PFSK-1 (cell line): ENCODE measurements at regions not wholly inside any gene's neighbourhood (a gene's known extent, or its start where the extent isn't known, plus 50 kb on each side); places are given as distances from the start of the nearest gene placed in this dataset.

Experiments used
- FOXP2 ChIP-seq: optimal IDR thresholded peaks from 2 replicates; pipeline ENCODE3; 2011; ENCODE audit warnings: borderline replicate concordance, control low read depth, inconsistent platforms; ENCODE audit not compliant: insufficient read depth; ENCODE audit errors: extremely low read length, extremely low read depth
- POLR2AphosphoS5 ChIP-seq: IDR thresholded peaks from 2 replicates; pipeline ENCODE4 v1.6.1; 2012; ENCODE audit warnings: low read depth, mild to moderate bottlenecking, control low read depth, low read length, moderate library complexity
- REST ChIP-seq, 2 experiments: IDR thresholded peaks; 2 replicates each; pipeline versions ENCODE4 v1.6.1 to v1.8.0; 2011 to 2012; ENCODE audit warnings: low read depth in 2 of 2, low read length in 2 of 2, control low read depth in 1 of 2, inconsistent platforms in 1 of 2, mild to moderate bottlenecking in 1 of 2, moderate library complexity in 1 of 2; ENCODE audit not compliant: insufficient read depth in 1 of 2
- SIN3A ChIP-seq: IDR thresholded peaks from 2 replicates; pipeline ENCODE4 v1.6.1; 2012; ENCODE audit warnings: mild to moderate bottlenecking, low read length, moderate library complexity, borderline replicate concordance; ENCODE audit not compliant: insufficient read depth
- TAF1 ChIP-seq: IDR thresholded peaks from 2 replicates; pipeline ENCODE4 v1.6.1; 2012; ENCODE audit warnings: low read length, control low read depth, borderline replicate concordance; ENCODE audit not compliant: insufficient read depth

DNA sequence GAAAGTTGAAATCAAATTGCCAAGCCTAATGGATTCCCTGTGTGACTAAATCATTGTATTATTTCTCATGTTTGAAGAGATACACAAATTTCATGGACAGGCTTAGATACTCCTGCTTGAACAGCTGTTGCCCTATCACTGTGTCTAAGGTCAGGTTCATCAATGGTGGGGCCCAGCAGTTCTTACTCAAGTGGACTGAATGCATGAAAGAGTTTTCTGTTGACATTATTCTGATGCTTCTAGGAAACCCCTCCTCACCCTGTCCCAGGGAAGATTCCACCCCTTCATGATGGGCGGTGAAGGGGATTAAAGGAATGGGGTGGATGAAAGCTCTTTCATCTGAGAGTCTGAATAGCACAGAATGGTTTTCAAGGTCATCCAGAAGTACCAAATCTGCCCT lies 148.8 kb downstream of the INO80D start:
- TF ChIP-seq TAF1 (no peak), FOXP2 (no peak), POLR2AphosphoS5 (no peak), REST (IDR thresholded peaks at IDR 0.05; ENCODE audit: insufficient read depth in 1 of 2, low read depth in 2 of 2, low read length in 2 of 2) (no peak), SIN3A (no peak)

DNA sequence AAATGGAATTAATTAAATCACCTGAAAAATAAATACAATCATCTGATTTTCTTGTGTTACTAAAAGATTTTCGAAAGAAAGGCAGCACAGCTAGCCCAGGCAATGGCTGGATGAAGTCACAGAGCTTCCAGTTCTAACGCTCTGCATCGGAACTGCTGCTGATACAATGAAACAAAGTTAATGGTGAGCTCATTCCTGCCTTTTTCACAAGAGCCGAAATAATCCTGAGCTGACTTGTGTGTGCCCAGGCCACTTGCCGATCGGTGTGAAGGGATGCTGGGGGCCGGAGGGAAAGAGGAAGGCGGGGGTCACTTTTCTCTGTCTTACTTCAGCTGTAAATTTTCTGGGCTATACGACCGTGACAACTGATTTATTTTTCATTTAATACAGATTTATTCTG lies 149.5 kb downstream of the INO80D start:
- TF ChIP-seq POLR2AphosphoS5 (no peak), TAF1 (no peak), FOXP2 (no peak), SIN3A (no peak), REST (IDR thresholded peaks at IDR 0.05; ENCODE audit: insufficient read depth in 1 of 2, low read depth in 2 of 2, low read length in 2 of 2) (no peak)

DNA sequence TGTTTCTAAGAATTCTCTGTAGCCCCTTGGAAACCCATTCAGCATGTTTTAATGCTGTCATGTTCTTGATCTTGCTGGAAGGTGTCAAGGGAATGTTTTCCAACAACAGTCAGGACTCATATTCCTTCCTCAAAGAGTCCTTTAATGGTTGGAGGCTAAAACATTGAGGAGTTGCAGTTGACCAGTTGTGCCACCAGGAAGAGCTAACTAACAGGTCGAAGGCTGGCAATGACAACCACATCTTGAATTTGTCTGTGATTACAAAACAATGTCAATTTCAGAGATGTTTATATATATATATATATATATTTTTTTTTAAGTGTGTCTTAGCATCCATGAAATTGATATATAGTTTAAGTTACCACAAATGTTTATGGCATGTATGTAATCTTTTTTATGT lies 151.5 kb downstream of the INO80D start:
- TF ChIP-seq POLR2AphosphoS5 (no peak), FOXP2 (no peak), REST (IDR thresholded peaks at IDR 0.05; ENCODE audit: insufficient read depth in 1 of 2, low read depth in 2 of 2, low read length in 2 of 2) (no peak), SIN3A (no peak), TAF1 (no peak)

DNA sequence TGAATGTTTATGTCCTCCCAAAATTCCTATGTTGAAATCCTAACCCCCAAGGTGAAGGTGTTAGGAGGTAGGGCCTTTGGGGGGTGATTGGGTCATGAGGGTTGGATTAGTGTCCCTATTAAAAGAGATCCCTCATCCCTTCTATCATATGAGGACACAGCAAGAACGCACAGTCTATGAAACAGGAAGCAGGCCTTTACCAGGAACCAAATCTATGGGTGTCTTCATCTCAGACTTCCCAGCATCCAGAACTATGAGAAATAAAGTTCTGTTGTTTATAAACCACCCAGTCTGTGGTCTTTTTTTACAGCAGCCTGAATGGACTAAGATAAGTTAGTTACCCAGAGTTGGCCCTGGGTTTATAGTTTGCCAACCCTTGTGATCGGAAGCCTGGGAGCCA lies 153.1 kb downstream of the INO80D start:
- TF ChIP-seq TAF1 = no peak
- no peak for TF ChIP-seq POLR2AphosphoS5
- no peak for TF ChIP-seq SIN3A
- TF ChIP-seq REST (IDR thresholded peaks at IDR 0.05; ENCODE audit: insufficient read depth in 1 of 2, low read depth in 2 of 2, low read length in 2 of 2) = no peak
- TF ChIP-seq FOXP2 = no peak

DNA sequence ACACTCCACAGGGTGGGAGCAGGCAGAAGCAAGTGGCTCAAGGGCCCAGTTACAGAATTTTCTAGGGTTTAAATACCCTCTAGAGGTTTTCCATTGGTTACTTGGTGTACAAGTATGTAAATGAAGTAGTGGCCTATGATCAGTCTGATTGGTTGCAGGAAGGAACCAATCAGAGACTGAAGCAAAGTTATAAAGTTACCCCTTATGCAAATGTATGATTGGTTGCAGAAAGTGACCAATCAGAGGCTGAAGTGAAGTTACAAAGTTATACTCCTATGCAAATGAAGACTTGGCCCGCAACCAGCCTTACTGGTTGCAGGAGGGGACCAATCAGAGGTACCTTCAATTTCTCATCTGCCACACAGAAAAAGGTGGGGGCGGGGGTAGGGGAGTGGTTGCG lies 154.6 kb downstream of the INO80D start:
- no peak for TF ChIP-seq SIN3A
- TF ChIP-seq POLR2AphosphoS5 = no peak
- TF ChIP-seq REST (IDR thresholded peaks at IDR 0.05; ENCODE audit: insufficient read depth in 1 of 2, low read depth in 2 of 2, low read length in 2 of 2) = no peak
- no peak for TF ChIP-seq TAF1
- no peak for TF ChIP-seq FOXP2
